ENCODE measurements at regions not wholly inside any gene's neighbourhood (a gene's known extent, or its start where the extent isn't known, plus 50 kb on each side); places are given as distances from the start of the nearest gene placed in this dataset.
A peak's percentile ranks its signal among the peaks of the same experiment; 100 is the strongest.
"Not testable (repeated sequence)": the region's sequence is repeated elsewhere in the genome, so short reads cannot be mapped to it uniquely, and the experiment has no call there.

- no peak for DNase-seq (ENCODE audit: low read depth)
These were observed 102.0 kb downstream of the HNMT start for GRCh38 chr2:138066139-138066806.

DNA sequence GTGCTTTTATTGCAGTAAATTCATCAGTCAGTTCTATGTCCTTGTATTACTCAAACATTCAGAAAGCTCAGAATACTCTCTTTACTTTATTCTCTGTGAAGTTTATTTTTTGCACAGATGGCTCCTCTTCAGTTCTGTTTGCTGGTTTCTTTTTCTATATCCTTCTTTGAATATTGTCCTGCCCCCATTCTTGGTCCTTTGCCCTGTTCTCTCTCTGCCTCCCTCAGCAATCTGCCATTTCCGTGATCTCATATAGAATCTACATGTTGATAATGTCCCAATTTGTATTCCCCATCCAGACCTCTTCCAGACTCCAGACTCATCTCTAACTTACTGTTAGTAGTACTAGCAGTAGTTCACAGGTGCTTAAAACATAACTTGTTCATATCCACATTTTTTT, 102.6 kb downstream of the HNMT start:
- no peak for DNase-seq (ENCODE audit: low read depth)

DNA sequence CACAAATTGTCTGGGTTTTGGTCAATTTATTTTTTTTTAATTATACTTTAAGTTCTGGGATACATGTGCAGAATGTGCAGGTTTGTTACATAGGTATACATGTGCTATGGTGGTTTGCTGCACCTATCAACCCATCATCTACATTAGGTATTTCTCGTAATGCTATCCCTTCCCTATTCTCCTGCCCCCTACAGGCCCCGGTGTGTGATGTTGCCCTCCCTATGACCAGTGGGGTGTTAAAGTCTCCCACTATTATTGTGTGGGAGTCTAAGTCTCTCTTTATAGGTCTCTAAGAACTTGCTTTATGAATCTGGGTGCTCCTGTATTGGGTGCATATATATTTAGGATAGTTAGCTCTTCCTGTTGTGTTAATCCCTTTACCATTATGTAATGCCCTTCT, 104.4 kb downstream of the HNMT start:
- not testable (repeated sequence) for DNase-seq (ENCODE audit: low read depth)

GRCh38 chr2:138071042-138071719, 106.9 kb downstream of the HNMT start:
- not testable (repeated sequence) for DNase-seq (ENCODE audit: low read depth)

GRCh38 chr2:138071720-138072719, 107.7 kb downstream of the HNMT start:
- no peak for DNase-seq (ENCODE audit: low read depth)

DNA sequence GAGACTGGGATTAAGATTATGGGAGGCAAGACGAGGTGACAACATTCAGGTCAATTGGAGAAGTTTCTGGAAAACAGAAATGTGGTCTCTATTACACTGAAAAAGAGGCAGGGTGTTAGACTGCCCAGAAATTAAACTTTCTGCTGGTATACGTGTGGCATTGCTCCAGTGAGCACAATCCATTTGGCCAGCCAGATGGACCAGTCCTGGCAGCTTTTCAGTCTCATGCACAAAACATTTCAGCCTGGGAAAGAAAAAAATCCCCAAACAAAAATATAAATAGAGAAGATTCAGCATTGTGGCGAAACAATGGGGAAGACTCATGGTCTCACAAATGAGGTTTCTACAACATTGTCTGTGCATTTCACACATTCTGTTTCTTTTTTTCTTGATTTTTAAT, 113.9 kb downstream of the HNMT start:
- no peak for DNase-seq (ENCODE audit: low read depth)

DNA sequence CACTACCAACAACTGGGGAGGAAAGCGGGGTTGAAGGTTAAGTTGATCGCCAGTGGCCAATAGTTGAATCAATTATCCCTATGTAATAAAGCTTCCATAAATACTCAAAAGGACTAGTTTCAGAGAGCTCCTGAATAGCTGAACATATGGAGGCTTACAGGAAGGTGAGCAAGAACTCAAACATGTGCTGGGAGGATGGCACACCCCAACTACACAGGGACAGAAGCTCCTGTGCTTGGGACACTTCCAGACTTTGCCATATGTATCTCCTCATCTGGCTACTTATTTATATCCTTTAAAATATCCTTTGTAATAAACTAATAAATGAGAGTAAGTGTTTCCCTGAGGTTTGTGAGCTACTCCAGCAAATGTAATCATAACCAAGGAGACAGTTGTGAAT, 115.7 kb downstream of the HNMT start:
- no peak for DNase-seq (ENCODE audit: low read depth)

GRCh38 chr2:138081225-138082073, 117.2 kb downstream of the HNMT start:
- no peak for DNase-seq (ENCODE audit: low read depth)

- no peak for DNase-seq (ENCODE audit: low read depth)
These were observed 119.9 kb downstream of the HNMT start for GRCh38 chr2:138084206-138084605.

DNA sequence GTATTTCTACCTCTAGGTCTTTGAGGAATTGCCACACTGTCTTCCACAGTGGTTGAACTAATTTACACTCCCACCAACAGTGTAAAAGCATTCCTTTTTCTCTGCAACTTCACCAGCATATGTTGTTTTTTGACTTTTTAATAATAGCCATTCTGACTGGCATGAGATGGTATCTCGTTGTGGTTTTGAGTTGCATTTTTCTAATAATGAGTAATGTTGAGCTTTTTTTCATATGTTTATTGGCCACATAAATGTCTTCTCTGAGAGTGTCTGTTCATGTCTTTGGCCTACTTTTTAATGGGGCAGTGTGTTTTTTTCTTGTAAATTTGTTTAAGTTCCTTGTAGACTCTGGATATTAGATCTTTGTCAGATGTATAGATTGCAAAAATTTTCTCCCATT, 121.2 kb downstream of the HNMT start:
- DNase-seq (ENCODE audit: low read depth): not testable (repeated sequence)

GRCh38 chr2:138086576-138086975, 122.3 kb downstream of the HNMT start:
- DNase-seq (ENCODE audit: low read depth): peak; percentile 9

GRCh38 chr2:138087751-138088593, 123.7 kb downstream of the HNMT start:
- DNase-seq (ENCODE audit: low read depth): no peak

DNA sequence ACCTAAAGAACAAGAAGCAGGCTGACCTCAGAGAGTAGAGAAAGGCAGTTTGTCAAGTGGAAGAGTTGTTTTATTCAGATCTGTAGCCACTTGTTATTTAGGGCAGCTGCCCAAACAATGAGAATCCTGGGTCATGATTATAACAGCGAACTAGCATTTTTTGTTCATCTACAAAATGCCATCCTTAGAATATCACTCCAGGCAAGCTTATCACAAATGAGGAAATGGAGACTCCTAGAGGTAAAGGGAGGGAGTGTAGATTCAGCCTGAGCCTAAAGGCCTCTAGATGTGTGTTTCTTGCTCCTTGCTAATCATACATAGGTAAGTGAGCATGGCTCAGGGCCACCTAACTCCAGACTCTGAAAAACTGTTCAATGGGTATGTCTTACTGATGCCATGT, 126.1 kb downstream of the HNMT start:
- peak; percentile 13 for DNase-seq (ENCODE audit: low read depth)

GRCh38 chr2:138093455-138093854, 129.2 kb downstream of the HNMT start:
- no peak for DNase-seq (ENCODE audit: low read depth)

DNA sequence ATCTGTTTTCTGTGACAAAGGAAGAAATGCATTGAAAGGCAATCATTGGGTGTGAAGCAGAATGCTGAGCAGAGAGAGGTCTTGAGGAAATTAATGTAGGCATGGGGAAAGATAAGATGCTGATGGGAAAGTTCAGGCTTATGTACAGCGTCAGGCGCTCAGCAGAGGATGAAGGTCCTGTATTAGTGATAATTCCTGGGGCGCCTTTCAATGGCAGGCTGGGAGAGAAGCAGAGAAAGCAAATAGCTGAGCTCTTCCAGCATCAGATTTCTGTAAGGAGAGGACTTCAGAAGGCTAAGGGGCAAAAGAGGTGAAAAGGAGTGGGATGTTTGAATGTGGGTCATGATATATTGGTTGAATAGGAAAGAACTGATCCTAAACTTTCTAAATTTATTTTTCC, 129.8 kb downstream of the HNMT start:
- DNase-seq (ENCODE audit: low read depth): no peak

DNA sequence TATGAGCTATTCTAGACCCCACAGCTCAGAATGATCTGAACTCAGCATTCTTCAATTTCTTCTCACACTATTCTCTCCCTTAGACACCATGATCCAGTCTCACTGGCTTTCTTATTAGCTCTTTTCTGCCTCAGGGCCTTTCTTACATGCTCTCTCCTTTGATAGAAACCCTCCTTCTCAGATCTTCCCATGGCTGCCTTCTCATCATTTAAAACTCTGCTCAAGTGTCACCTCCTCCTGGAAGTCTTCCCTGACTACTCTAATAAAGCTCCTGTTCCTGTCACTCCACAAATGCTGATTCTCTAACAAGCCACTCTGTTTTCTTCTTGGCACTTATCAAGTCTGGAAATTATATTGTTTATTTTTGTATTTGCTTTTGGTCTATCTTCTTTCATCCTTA, 131.1 kb downstream of the HNMT start:
- DNase-seq (ENCODE audit: low read depth): no peak

GRCh38 chr2:138099288-138099687, 135.0 kb downstream of the HNMT start:
- not testable (repeated sequence) for DNase-seq (ENCODE audit: low read depth)

GRCh38 chr2:138101718-138102117, 137.4 kb downstream of the HNMT start:
- no peak for DNase-seq (ENCODE audit: low read depth)

DNA sequence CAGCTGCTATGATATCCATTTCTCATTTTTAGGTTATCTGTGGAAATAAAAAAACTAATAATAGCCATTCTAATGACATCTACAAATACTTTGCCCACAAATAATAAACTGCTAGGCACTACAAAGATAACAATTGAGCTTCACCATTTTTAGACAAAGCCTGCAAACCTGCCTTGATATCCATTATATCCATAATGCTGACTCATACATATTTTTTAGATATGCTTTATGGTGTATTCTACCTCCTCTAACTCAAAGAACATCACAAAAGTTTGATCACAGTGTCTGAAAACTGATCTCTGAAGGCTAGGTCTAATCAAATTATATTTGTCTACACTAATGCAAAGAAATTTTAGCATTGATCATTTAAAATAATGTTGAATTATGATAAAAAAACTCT, 138.4 kb downstream of the HNMT start:
- DNase-seq (ENCODE audit: low read depth): no peak

GRCh38 chr2:138103156-138103555, 138.9 kb downstream of the HNMT start:
- DNase-seq (ENCODE audit: low read depth): no peak

GRCh38 chr2:138104071-138104470, 139.8 kb downstream of the HNMT start:
- no peak for DNase-seq (ENCODE audit: low read depth)
